Forelimb muscle (tissue), 1 donor: ENCODE measurements at regions not wholly inside any gene's neighbourhood (a gene's known extent, or its start where the extent isn't known, plus 50 kb on each side); places are given as distances from the start of the nearest gene placed in this dataset.
A peak's percentile ranks its signal among the peaks of the same experiment; 100 is the strongest.

ENCODE experiments used
- DNase-seq: peaks from one replicate; pipeline ENCODE4 v3.0.0-alpha.2; 2013; ENCODE audit warnings: low read depth

DNA sequence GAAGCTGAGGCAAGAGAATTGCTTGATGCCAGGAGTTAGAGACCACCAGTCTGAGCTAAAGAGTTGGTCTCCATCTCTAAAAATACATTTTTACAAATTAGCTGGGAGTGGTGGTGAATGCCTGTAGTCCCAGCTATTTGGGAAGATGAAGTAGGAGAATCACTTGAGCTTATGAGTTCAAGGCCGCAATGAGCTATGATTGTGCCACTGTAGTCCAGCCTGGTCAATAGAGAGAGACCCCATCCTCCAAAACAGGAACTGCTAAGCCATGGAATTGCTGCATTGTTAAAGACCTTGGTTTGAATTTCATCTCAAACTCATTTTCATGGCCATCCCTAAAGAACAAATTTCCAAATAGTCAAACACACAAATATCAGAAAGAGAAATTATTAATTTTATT is 113.9 kb upstream of the AGTR1 start:
- DNase-seq = no peak

DNA sequence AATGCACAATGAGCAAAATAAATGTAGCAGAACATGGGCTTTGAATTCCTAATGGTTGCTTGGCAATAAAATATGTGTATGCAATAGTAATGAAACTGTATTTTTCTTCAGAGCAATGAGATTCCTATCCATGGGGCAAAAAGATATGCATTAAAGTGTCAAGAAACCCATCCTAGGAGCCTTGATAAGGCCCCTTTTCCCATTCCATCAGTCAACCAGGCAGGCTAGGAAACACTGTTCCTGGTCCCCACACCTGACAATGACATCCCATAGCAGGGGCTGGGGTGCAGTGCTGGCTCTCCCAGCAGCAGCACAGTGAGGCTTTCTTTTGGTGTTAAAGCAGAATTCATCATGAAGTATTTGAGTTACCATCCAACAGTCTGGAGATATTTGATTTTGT is 113.3 kb upstream of the AGTR1 start:
- no peak for DNase-seq

DNA sequence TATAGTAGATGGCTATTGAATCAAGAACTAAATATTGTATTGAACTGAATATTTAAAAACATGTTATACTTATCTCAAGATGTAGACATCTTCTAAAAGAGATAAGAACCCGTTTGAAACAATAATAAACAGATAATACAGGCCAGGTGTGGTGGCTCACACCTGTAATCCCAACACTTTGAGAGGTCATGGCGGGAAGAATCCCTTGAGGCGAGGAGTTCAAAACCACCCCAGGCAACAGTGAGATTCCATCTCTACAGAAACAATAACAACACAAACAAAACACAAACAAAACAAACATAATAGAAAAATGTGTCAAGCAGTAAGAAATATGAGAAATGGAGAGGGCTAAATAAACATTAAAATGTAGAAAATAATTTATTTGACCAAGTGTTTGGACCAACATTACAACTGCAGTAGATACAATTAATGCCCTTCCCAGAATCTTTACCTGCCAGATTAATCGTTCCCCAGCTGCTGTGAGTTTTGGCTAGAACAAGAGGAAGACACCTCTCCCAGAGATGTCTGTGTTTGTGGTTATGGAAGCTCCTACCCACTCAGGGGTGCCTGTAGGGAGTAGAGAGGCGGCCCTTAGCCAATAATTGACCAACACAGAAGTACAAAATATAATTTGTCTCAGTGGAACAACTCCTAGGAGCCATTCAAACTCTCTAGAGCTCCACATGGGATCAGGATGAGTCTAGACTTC is 111.9 kb upstream of the AGTR1 start:
- DNase-seq = no peak

DNA sequence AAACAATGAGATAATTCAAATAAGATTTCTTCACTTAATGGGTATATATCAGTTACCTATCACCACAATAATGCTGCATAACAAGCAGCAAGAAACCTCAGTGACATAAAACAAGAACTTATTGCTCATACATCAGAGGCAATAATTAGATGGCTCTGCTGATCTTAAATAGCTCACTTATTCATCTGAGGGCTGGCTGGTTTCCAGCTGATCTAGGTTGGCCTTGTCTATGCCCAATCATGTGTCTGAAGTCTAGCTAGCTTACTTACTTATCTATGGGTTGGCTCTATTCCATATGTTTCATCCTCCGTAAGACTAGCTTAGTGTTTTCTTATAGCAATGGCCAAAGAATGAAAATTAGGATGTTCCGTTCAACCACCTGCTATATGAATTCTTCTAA is 109.4 kb upstream of the AGTR1 start:
- no peak for DNase-seq

DNA sequence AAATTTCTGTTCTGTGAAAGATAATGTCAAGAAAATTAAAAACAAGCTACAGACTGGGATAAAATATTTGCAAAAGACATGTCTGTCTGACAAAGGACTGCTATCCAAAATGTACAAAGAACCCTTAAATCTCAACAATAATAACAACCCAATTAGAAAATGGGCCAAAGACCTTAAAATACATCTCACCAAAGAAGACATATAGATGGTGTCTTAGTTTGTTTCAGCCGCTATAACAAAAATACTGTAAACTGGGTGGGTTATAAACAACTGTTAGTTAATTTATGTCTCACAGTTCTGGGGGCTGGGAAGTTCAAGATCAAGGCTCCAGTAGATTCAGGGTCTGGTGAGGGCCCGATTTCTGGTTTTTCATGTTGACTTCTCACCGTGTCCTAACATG is 106.2 kb upstream of the AGTR1 start:
- no peak for DNase-seq

DNA sequence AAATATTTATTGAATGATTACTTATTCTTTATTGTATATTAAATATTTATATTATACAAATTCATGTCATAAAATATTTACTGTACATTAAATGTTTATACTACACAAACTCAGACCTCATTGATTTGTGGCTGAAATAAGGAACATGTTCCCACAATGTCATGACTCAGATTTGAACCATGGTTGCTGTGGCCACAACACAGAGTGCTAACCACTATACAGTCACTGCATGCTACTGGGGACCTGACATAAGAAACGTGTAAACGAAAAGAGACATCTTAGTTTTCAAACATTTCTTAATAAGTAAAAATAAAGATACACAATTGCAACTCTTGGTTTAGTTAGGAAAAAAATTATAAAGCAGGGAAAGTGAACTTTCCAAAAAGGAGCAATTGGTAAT is 99.1 kb upstream of the AGTR1 start:
- no peak for DNase-seq

DNA sequence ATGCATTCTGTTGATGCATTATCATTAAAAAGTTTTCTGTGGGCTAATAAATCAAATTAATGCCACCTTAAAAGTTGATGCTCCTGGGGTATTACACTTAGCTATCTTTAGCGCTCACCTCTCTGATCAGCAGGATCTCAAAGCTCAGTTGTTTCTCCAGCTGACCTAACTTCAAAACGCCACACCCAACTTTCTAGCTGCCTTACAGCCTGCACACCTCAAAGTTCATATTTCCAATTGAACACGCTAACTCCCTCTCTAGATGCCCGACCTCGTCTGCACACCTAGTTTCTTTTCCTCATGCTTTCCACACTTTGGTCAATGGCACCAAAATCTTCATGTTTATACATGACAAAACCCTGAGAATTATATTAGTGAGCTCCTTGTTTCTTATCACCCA is 98.2 kb upstream of the AGTR1 start:
- no peak for DNase-seq

DNA sequence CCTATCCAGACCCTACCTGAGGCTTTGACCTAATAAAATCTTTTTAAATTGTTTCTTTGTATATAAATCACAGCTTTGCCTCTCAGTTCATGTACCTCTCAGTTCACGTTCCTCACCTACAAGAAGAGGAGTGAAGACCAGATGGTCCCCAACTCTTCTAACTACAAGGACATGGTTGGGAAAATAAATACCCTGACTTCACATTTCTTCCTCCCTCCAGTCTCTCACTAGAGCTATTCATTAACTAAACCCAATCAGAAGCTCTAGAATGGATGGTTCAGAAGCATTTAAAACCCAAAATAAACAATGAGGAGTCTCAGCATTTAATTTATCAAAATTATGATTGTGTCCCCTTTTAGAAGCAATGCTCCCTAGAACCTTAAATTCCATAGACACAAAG is 97.3 kb upstream of the AGTR1 start:
- DNase-seq = no peak

DNA sequence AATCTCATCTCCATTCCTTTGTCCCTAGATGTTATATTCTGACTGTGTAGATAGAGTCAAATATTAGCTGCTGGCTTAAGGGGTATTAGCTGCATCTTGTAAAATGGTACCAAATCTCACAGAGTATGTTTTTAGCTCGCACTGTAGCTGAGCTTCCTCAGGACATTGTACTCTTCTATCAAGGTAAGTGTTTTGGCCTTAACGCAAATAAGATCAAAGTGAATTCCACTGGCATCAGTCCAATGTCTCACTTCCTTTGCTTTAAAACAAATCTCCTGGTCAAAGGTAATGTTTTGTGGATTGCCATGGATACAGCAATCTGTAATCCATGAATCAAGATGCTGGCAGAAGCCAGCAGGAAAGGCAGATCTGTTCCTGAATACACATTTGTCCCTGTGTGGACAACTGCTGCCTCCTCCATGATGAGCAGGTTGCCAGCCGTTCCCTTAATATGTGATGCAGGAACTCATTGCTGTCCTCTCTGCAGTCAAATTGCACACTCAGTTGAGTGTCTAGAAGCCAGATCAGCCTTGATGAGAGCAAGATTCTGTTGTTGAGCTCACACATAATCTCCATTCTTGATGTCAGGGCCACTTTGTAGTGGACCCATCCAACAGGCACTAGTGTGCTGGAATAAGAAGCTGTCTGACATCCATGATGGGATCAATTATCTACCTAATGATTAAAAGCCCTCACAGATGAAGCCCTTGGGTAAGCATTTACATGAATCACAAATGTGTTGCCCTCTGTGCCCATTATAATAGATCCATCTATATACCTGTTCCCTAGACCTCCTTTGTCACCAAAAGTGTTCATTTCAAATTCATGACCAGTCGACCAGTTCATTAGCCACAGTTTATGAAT is 96.6 kb upstream of the AGTR1 start:
- DNase-seq = no peak

DNA sequence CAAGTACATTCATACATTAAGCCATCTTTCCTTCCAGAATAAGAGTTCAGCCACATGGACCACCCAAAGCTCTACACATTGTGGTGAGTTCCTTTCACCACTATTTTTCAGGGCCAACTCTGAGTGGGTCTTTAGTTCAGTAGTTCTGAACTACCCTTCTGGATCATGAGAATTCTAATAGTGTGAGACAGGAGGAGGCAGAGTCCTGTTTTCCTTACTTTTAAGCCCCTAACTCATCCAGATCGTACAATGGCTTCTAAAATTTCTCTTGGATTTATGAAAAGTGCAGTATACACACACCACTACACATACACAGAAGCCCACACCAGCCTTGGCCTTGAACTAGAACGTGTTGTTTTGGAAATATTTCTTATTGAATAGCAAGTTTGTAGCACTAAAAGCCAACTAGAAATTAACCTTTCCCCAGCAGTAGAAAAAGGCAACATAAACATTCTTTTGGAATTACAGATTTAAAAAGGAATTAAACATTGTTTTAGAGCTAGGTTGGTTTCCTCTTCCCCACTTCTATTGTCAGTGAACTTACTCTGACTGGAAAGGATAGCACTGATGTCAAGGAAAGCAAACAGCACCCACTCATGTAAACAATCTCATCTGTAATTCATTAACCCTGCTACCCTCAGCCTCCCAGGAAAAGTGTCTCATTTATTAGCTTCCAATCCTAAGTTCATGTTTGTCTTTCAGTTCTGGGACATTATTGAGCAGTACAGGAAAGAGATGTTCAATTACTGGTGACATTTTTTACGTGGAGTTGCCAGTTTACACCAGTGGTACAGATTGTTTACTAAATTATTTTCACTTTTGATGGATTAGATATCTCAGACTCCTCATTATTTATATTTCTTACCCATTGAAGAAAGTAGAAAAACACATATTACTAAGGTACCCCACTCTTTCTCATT is 95.7 kb upstream of the AGTR1 start:
- DNase-seq = no peak

DNA sequence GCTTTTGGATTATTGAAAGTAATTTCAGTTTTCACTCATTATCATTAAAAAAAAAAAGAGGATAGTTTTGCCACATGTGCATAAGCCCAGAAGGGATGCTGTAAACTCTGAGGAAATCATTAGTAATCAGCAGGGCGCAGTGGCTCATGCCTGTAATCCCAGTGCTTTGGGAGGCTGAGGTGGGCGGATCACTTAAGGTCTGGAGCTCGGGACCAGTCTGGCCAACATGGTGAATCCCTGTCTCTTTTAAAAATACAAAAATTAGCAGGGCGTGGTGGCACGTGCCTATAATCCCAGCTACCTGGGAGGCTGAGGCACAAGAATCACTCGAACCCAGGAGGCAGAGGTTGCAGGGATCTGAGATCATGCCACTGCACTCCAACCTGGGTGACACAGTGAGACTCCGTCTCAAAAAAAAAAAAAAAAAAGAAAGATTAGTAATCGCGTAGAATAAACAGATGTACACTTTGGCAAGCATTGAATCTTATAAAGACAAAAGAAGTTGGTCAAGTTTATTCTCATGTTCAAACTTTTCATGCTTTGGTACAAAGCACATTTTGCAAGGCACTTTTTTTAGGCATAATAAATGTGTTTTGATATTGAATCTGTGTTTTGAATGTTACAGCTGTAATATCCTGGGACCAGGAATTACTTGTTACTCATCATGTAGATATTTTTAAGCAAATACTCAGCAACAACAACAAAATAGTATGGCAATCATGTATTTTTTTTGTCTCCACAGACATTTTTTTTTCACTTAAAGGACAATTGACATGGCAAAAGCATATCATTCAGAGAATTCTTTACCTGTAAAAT is 93.2 kb upstream of the AGTR1 start:
- peak; percentile 66 for DNase-seq

DNA sequence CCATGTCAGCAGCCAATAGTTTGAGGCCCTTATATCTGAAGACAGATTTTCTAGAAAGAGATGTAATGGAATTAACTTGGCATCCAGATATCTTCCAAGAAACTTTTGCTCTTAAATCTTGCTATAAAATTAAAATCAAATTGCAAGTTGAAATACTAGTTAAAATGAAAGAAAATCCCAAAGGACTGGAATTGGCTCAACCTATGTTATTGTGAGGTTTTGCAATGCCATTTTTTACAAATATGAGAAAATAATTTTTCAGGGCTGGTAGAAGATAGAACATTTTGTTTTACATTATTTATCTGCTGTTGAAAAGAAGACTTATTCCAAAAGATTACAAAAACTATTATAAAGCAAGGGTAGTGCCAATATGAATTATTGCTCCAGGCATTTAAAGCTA is 92.2 kb upstream of the AGTR1 start:
- peak; percentile 56 for DNase-seq

DNA sequence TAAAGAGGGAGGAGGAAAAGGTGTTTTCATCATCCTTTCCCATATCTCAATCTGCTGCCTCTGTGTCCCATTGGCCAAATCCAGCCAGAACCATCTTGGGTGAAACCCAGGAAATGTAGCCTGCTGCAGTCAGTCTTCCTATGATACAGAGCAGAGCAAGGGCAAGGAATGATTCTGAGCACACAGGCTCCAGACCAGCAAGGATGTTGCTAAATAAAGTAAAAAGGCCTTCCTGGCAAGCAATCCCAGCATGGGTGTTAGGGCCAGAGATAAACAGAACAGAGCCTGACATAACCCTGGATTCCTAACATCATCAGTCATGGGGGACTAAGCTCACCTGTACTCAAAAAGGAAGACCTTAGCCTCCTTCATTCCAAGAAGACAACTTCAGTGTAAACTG is 90.7 kb upstream of the AGTR1 start:
- no peak for DNase-seq

DNA sequence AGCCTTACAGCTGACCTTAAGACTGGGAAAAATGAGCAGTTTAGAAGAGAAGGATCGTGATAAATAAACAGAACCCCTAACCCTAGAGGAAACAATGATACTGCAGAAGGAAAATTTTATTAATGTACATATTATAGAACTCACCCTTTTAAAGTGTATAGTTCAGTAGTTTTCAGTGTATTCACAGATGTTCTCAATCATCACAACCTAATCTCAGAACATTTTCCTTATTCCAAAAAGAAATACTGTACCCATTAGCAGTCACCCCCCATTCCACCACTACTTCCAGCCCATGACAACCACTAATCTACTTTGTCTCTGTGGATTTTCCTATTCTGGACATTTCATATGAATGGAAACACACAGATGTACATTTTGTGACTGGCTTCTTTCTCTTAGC is 90.2 kb upstream of the AGTR1 start:
- no peak for DNase-seq

DNA sequence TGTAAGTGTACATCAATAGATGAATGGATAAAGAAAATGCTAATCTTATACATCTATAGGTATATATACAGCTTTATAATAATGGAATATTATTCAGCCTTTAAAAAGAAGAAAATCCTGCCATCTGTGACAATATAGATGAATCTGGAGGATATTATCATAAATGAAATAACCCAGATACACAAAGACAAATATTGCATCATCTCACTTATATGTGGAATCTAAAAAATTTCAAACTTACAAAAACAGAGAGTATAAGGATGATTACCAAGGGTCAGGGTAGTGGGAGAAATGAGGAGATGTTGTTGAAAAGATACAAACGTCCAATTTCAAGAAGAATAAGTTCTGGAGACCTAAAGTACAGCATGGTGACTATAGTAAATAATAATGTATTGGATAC is 85.4 kb upstream of the AGTR1 start:
- no peak for DNase-seq

DNA sequence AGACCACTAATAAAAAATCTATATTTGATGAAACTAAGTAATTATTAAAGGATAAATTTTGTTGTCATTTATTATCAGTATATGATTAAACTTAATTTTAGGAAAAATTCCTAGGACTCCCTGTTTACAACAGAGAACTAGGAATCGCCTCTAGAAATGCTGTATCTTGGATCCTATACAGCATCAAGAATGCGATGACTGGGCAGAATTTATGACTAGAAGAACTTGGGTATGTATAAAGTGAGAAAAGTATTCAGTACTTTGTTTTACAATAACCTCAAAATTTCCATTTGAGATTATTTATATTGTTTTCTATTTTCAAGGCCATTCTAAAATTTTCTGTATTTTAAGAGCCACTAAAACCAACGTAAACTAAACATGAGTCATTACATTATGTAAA is 82.3 kb upstream of the AGTR1 start:
- no peak for DNase-seq

DNA sequence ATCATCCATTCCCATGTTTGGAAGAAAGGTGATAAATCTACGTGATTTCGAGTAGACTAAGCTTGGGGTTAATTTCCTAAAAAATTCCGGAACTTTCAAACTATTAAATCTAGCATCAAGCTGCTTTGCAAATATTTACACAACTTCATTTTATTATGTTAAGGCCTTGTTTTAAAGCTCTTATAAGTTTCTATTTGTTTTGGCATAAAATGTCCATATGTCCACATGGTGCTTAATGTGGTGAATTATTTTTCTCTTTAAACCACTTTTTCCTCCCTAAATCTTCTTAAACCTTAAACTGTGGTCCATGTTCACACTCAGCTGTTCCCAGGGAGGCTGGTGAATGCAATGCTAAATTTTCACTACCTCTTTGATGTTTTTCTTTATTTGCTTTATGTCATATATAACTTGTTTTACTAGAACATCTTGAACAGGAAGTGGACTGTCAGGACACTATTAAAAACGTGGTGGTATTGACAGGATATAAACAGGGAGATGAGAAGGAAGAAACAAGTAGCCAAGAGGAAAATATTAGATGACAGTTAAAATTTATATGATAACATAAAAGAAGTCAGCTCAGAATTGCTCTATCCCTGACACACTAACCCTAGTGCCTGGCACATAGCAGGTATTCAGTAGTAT is 72.5 kb upstream of the AGTR1 start:
- DNase-seq = no peak

DNA sequence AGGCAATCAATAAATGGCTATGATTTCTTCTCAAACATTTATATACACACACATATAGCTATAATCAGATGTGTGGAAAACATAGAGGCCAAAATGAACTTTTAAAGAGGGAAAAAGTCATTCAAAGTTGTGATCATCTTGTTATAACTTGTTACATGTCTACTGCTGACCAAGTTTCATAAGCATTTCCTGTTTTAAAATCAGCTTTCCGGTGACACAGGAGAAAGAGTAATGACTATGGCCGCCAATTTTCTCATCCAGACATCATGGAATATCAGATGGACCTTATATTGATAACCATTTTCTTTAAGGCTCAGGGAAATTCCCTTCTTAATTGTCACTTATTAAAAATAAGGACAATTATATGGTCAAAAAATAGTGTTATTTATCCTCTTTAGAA is 71.7 kb upstream of the AGTR1 start:
- no peak for DNase-seq

DNA sequence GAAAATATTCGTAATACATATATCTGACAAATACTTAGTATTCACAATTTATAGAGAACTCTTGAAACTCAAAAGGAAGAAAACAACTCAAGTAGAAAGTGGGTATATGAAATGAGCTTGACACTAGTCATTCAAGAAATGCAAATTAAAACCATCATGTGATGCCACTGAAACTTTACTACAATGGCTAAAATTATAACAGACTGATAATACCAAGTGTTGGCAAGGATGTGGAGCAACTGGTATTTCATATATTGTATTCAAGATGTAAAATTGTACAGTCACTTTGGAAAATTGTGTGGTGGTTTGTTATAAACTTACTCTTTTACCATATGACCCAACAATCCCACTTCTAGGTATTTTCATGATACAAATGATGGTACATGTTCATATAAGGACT is 68.7 kb upstream of the AGTR1 start:
- no peak for DNase-seq

DNA sequence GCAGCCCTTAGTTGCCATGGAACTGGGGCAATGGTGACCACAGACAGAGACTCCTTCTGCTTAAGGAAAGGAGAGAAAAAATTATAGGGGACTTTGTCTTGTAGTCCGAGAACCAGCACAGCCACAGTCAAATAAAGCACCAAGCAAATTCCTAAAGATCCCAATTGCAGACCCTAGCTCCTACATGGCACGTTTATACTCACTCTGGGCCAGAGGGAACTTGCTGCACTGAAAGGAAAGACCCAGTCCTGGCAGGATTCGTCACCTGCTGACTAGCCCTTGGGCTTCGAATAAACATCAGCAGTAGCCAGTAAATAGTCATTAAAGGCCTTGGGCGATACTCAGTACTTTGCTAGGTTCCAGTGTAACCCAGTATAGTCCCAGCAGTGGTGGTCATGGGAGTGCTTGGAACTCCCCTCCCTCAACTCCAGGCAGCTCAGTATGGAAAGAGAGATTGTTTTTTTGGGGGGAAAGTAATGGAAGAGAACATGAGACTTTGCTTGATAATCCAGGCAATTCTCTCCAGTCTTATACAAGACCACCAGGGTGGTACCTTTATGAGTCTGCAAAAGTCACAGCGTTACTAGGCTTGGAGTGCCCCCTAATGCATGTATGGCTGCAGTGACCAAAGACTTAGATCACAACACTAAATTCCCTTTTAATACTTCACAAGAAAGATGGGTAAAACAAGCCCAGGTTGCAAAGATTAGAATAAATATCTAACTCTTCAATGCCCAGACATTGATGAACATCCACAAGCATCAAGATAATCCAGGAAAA is 66.4 kb upstream of the AGTR1 start:
- no peak for DNase-seq
